ENCODE measurements at regions not wholly inside any gene's neighbourhood (a gene's known extent, or its start where the extent isn't known, plus 50 kb on each side); places are given as distances from the start of the nearest gene placed in this dataset.

DNA sequence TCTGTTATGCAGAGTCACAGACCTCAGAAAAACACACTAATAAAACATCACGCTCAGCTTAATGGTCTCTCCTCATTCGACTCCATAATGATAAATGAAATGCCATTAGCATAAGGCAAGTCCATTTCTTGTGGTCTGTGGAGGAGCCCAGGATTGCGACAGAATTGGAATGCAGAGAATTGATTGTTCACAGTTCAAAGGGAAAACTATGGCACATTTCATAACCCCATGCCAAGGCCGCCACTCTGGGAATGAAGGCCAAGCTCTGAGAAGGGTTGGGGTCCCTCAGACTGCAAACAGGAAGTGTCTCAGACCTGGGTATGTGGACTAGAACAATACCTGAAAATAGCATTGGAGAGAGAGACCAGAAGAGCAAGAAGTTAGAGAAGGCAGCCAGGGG is 398.9 kb downstream of the ADRA2A start:
- Mint-ChIP-seq H3K27ac (no peak overlapping the region), H3K4me1 (no peaks in the 10 kb centered on the region), H3K9me3 (no peaks in the 10 kb centered on the region), H3K27me3 (ENCODE audit: low read depth in 2 of 2) (no peaks in the 10 kb centered on the region), H3K36me3 (no peaks in the 10 kb centered on the region), H3K4me3 (no peak overlapping the region)
- Histone ChIP-seq H3K9me3 (ENCODE audit: control insufficient read depth, insufficient read depth, low read length) (no peaks in the 10 kb centered on the region), H3K27me3 (ENCODE audit: control insufficient read depth, insufficient read depth, low read length) (no peaks in the 10 kb centered on the region), H3K36me3 (ENCODE audit: control insufficient read depth, insufficient read depth, low read length) (no peaks in the 10 kb centered on the region), H3K4me3 (ENCODE audit: low read length) (no peak overlapping the region), H3K4me1 (ENCODE audit: control insufficient read depth, insufficient read depth, low read length) (no peaks in the 10 kb centered on the region), H3K27ac (ENCODE audit: low read length) (no peak overlapping the region)
- DNase-seq (no peak), ATAC-seq (no peak)
- TF ChIP-seq, protein P1, sequence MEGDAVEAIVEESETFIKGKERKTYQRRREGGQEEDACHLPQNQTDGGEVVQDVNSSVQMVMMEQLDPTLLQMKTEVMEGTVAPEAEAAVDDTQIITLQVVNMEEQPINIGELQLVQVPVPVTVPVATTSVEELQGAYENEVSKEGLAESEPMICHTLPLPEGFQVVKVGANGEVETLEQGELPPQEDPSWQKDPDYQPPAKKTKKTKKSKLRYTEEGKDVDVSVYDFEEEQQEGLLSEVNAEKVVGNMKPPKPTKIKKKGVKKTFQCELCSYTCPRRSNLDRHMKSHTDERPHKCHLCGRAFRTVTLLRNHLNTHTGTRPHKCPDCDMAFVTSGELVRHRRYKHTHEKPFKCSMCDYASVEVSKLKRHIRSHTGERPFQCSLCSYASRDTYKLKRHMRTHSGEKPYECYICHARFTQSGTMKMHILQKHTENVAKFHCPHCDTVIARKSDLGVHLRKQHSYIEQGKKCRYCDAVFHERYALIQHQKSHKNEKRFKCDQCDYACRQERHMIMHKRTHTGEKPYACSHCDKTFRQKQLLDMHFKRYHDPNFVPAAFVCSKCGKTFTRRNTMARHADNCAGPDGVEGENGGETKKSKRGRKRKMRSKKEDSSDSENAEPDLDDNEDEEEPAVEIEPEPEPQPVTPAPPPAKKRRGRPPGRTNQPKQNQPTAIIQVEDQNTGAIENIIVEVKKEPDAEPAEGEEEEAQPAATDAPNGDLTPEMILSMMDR (IDR thresholded peaks at IDR 0.05) = no peak
- intact Hi-C loops (cut with micrococcal nuclease) = no loop called here
- 71% methylated on average over 4 of the region's 4 CpGs for WGBS (ENCODE audit: insufficient coverage)

DNA sequence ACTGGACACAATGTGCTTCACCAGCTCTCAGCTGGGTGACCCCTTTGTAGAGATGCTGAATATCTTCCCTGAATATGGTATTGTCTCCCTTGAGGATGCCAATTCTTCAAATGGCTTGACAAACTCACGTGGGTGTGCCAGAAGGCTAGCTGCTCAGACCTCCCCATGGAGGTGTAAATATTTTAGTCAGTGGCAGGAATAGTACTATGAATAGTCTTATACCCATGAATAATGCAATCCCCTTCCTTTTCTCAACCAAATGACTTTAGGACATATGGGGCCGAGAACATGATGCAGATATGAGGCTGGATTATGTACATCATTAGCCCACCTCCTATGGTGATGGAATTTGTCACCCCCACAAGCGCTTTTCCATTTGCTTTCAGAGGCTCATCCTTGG is 401.8 kb downstream of the ADRA2A start:
- 75% methylated on average over 2 of the region's 3 CpGs for WGBS (ENCODE audit: insufficient coverage)
- no peaks in the 10 kb centered on the region for H3K36me3 Mint-ChIP-seq
- H3K27ac ChIP-seq (ENCODE audit: low read length) = no peak overlapping the region
- H3K4me1 ChIP-seq (ENCODE audit: control insufficient read depth, insufficient read depth, low read length) = no peaks in the 10 kb centered on the region
- H3K36me3 ChIP-seq (ENCODE audit: control insufficient read depth, insufficient read depth, low read length) = no peaks in the 10 kb centered on the region
- no peaks in the 10 kb centered on the region for H3K9me3 ChIP-seq (ENCODE audit: control insufficient read depth, insufficient read depth, low read length)
- ATAC-seq (no peak), DNase-seq (no peak)
- no peaks in the 10 kb centered on the region for H3K9me3 Mint-ChIP-seq
- no peaks in the 10 kb centered on the region for H3K27me3 ChIP-seq (ENCODE audit: control insufficient read depth, insufficient read depth, low read length)
- H3K27me3 Mint-ChIP-seq (ENCODE audit: low read depth in 2 of 2) = no peaks in the 10 kb centered on the region
- H3K27ac Mint-ChIP-seq = no peak overlapping the region
- TF ChIP-seq, protein P1 (IDR thresholded peaks at IDR 0.05) = no peak
- intact Hi-C loops (cut with micrococcal nuclease) = no loop called here
- H3K4me3 Mint-ChIP-seq = no peak overlapping the region
- H3K4me3 ChIP-seq (ENCODE audit: low read length) = no peak overlapping the region
- no peaks in the 10 kb centered on the region for H3K4me1 Mint-ChIP-seq

DNA sequence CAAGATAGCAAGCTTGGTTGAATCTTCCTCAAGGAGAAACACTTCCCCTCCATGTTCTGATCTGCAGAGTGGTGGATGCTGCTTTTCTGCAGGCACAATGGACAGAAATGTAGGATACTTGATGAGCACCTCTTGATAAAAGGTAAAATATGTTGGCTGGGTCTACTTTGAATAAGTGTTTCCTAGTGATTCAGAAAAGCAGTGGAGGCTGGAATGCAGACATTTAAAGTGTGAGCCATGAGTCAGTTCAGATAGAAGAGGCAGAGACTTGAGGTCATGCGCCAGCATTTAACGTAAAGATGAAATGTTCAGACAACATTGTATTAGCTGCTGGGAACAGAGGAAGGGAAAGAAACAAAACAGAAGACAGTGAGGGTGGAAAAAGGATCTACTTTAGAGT is 403.1 kb downstream of the ADRA2A start:
- intact Hi-C loops (cut with micrococcal nuclease) = no loop called here
- Mint-ChIP-seq H3K4me3 (no peak overlapping the region), H3K27ac (no peak overlapping the region), H3K9me3 (no peaks in the 10 kb centered on the region), H3K27me3 (ENCODE audit: low read depth in 2 of 2) (no peaks in the 10 kb centered on the region), H3K4me1 (no peaks in the 10 kb centered on the region), H3K36me3 (no peaks in the 10 kb centered on the region)
- Histone ChIP-seq H3K4me1 (ENCODE audit: control insufficient read depth, insufficient read depth, low read length) (no peaks in the 10 kb centered on the region), H3K36me3 (ENCODE audit: control insufficient read depth, insufficient read depth, low read length) (no peaks in the 10 kb centered on the region), H3K4me3 (ENCODE audit: low read length) (no peak overlapping the region), H3K27me3 (ENCODE audit: control insufficient read depth, insufficient read depth, low read length) (no peaks in the 10 kb centered on the region), H3K9me3 (ENCODE audit: control insufficient read depth, insufficient read depth, low read length) (no peaks in the 10 kb centered on the region), H3K27ac (ENCODE audit: low read length) (no peak overlapping the region)
- ATAC-seq = no peak
- TF ChIP-seq, protein P1 (IDR thresholded peaks at IDR 0.05) = no peak
- no peak for DNase-seq
- 92% methylated on average over 2 of the region's 2 CpGs for WGBS (ENCODE audit: insufficient coverage)

DNA sequence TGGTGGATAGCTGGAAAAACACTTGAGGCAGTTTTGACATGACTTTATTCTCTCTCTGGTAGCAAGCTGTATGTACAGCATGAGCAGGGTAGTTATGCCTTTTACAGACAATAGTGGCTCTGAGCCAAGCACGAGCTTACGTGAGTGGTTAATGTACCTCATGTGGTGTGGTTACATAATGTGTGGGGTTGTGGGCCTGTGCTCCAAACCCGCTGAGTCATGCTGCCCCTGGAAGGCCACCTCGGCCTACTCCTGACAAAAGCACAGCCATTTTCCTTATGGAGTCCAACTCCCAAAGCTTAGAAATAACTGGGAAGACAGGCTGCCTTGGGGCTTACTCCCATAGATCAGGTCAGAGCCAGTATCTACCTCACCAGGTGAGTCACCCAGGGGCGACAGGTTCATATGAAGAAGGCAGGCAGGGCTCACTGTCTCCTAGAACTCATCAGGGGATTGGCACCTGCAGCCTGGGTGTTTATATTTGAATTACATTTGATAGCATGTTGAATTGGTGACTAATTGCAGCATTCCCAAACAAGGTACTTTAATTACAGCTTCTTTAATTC is 404.5 kb downstream of the ADRA2A start:
- Mint-ChIP-seq H3K4me1 (no peaks in the 10 kb centered on the region), H3K27ac (no peak overlapping the region)

More for the DNA sequence above, 404.5 kb downstream of the ADRA2A start:
- DNase-seq (no peak), ATAC-seq (no peak)
- Mint-ChIP-seq H3K9me3 (no peaks in the 10 kb centered on the region), H3K27me3 (ENCODE audit: low read depth in 2 of 2) (no peaks in the 10 kb centered on the region), H3K36me3 (no peaks in the 10 kb centered on the region), H3K4me3 (no peak overlapping the region)
- TF ChIP-seq, protein P1 (IDR thresholded peaks at IDR 0.05) = no peak
- 81% methylated on average over 5 of the region's 5 CpGs for whole genome bisulfite sequencing (ENCODE audit: insufficient coverage)
- Histone ChIP-seq H3K9me3 (ENCODE audit: control insufficient read depth, insufficient read depth, low read length) (no peaks in the 10 kb centered on the region), H3K27me3 (ENCODE audit: control insufficient read depth, insufficient read depth, low read length) (no peaks in the 10 kb centered on the region), H3K4me1 (ENCODE audit: control insufficient read depth, insufficient read depth, low read length) (no peaks in the 10 kb centered on the region), H3K27ac (ENCODE audit: low read length) (no peak overlapping the region), H3K36me3 (ENCODE audit: control insufficient read depth, insufficient read depth, low read length) (no peaks in the 10 kb centered on the region), H3K4me3 (ENCODE audit: low read length) (no peak overlapping the region)
- intact Hi-C loops (cut with micrococcal nuclease) = no loop called here
